H9 (cell line): ENCODE measurements at regions not wholly inside any gene's neighbourhood (a gene's known extent, or its start where the extent isn't known, plus 50 kb on each side); places are given as distances from the start of the nearest gene placed in this dataset.

Experiments
- DNase-seq: peaks from one replicate; pipeline ENCODE4 v3.0.0-alpha.2; 2017
- H2AFZ ChIP-seq: one replicate; pipeline ENCODE4 v1.6.1; 2013; ENCODE audit warnings: mild to moderate bottlenecking, low read length, control low read depth, moderate library complexity
- H2AK5ac ChIP-seq: 2 replicates; pipeline ENCODE4 v1.6.1; 2013; ENCODE audit warnings: low read length, control low read depth, mixed read lengths; ENCODE audit not compliant: insufficient read length
- H2BK120ac ChIP-seq: one replicate; pipeline ENCODE4 v1.6.1; 2013; ENCODE audit warnings: low read depth, mild to moderate bottlenecking, low read length, control low read depth, inconsistent platforms; ENCODE audit not compliant: poor library complexity, severe bottlenecking
- H2BK12ac ChIP-seq: 2 replicates; pipeline ENCODE4 v1.6.1; 2013; ENCODE audit warnings: low read length, control low read depth, mixed read lengths, low read depth; ENCODE audit not compliant: insufficient read length
- H2BK15ac ChIP-seq: 2 replicates; pipeline ENCODE4 v1.6.1; 2013; ENCODE audit warnings: low read depth, low read length, control low read depth
- H2BK20ac ChIP-seq: one replicate; pipeline ENCODE4 v1.6.1; 2013; ENCODE audit warnings: low read depth, mild to moderate bottlenecking, low read length, control low read depth, inconsistent platforms; ENCODE audit not compliant: poor library complexity, severe bottlenecking
- H2BK5ac ChIP-seq: 2 replicates; pipeline ENCODE4 v1.6.1; 2013; ENCODE audit warnings: low read length, control low read depth, mixed read lengths; ENCODE audit not compliant: insufficient read length
- H3K14ac ChIP-seq: 2 replicates; pipeline ENCODE4 v1.6.1; 2013; ENCODE audit warnings: low read length, control low read depth; ENCODE audit not compliant: insufficient read depth
- H3K18ac ChIP-seq: 2 replicates; pipeline ENCODE4 v1.6.1; 2013; ENCODE audit warnings: low read depth, mild to moderate bottlenecking, mixed read lengths, low read length, control low read depth; ENCODE audit not compliant: insufficient read length
- H3K23ac ChIP-seq: 2 replicates; pipeline ENCODE4 v1.6.1; 2013; ENCODE audit warnings: low read length, control low read depth, mixed read lengths, low read depth; ENCODE audit not compliant: insufficient read length
- H3K23me2 ChIP-seq: 2 replicates; pipeline ENCODE4 v1.6.1; 2013; ENCODE audit warnings: low read depth, mild to moderate bottlenecking, mixed read lengths, low read length, control low read depth; ENCODE audit not compliant: insufficient read length, poor library complexity, severe bottlenecking
- H3K27ac ChIP-seq: 2 replicates; pipeline ENCODE4 v1.5.1; 2013; ENCODE audit warnings: low read length, control low read depth, mixed read lengths, low read depth; ENCODE audit not compliant: insufficient read length
- H3K27me3 ChIP-seq: 2 replicates; pipeline ENCODE4 v1.6.1; 2013; ENCODE audit warnings: low read length, control low read depth, inconsistent platforms; ENCODE audit not compliant: insufficient read depth
- H3K4ac ChIP-seq: 2 replicates; pipeline ENCODE4 v1.6.1; 2013; ENCODE audit warnings: low read depth, mild to moderate bottlenecking, control low read depth, inconsistent platforms, low read length, moderate library complexity
- H3K4me1 ChIP-seq: 2 replicates; pipeline ENCODE4 v1.6.1; 2013; ENCODE audit warnings: low read length, control low read depth, inconsistent platforms; ENCODE audit not compliant: insufficient read depth
- H3K4me2 ChIP-seq: 2 replicates; pipeline ENCODE4 v1.6.1; 2013; ENCODE audit warnings: low read length, control low read depth, mixed read lengths; ENCODE audit not compliant: insufficient read length, insufficient read depth
- H3K56ac ChIP-seq: 2 replicates; pipeline ENCODE4 v1.6.1; 2013; ENCODE audit warnings: low read depth, mild to moderate bottlenecking, mixed read lengths, low read length, control low read depth; ENCODE audit not compliant: insufficient read length
- H3K79me1 ChIP-seq: 2 replicates; pipeline ENCODE4 v1.6.1; 2013; ENCODE audit warnings: low read depth, mild to moderate bottlenecking, moderate library complexity, low read length, control low read depth, inconsistent platforms; ENCODE audit not compliant: insufficient read depth, poor library complexity, severe bottlenecking
- H3K79me2 ChIP-seq: 2 replicates; pipeline ENCODE4 v1.6.1; 2013; ENCODE audit warnings: low read length, control low read depth, inconsistent platforms; ENCODE audit not compliant: insufficient read depth
- H3K9ac ChIP-seq: 2 replicates; pipeline ENCODE4 v1.6.1; 2013; ENCODE audit warnings: low read length, control low read depth, mixed read lengths; ENCODE audit not compliant: insufficient read length; ENCODE audit errors: extremely low read depth
- H3K9me3 ChIP-seq: one replicate; pipeline ENCODE4 v1.6.1; 2013; ENCODE audit warnings: low read depth, low read length, inconsistent platforms; ENCODE audit not compliant: control insufficient read depth
- H3T11ph ChIP-seq: one replicate; pipeline ENCODE4 v1.6.1; 2013; ENCODE audit warnings: mild to moderate bottlenecking, low read length, control low read depth, inconsistent platforms
- H4K20me1 ChIP-seq: one replicate; pipeline ENCODE4 v1.6.1; 2013; ENCODE audit not compliant: control insufficient read depth, insufficient read length, insufficient read depth
- H4K5ac ChIP-seq: 2 replicates; pipeline ENCODE4 v1.6.1; 2013; ENCODE audit warnings: low read depth, mild to moderate bottlenecking, mixed read lengths, low read length, control low read depth; ENCODE audit not compliant: insufficient read length
- H4K8ac ChIP-seq: replicated peaks from 2 replicates; pipeline ENCODE4 v1.6.1; 2013; ENCODE audit warnings: low read length, control low read depth, mixed read lengths, low read depth; ENCODE audit not compliant: insufficient read length
- H4K91ac ChIP-seq: 2 replicates; pipeline ENCODE4 v1.6.1; 2013; ENCODE audit warnings: low read depth, mild to moderate bottlenecking, moderate library complexity, mixed read lengths, low read length, control low read depth; ENCODE audit not compliant: insufficient read length
- H3K27ac Mint-ChIP-seq, 3 experiments: 2 replicates in 2 of 3; 3 replicates in 1 of 3; pipeline ENCODE4 v1.8.0; 2020 to 2021; ENCODE audit warnings: mixed read lengths in 3 of 3, mild to moderate bottlenecking in 1 of 3, moderate library complexity in 1 of 3
- H3K27me3 Mint-ChIP-seq: 2 replicates; pipeline ENCODE4 v1.8.0; 2021; ENCODE audit warnings: low read depth, mild to moderate bottlenecking, moderate library complexity, mixed read lengths
- H3K36me3 Mint-ChIP-seq, 3 experiments: 2 replicates in 2 of 3; 3 replicates in 1 of 3; pipeline ENCODE4 v1.8.0; 2020 to 2021; ENCODE audit warnings: low read depth in 3 of 3, mixed read lengths in 3 of 3; ENCODE audit not compliant: insufficient read depth in 1 of 3
- H3K4me1 Mint-ChIP-seq, 2 experiments: 2 replicates each; pipeline ENCODE4 v1.8.0; 2020; ENCODE audit warnings: mixed read lengths in 2 of 2
- H3K4me3 Mint-ChIP-seq, 2 experiments: 2 replicates in 1 of 2; 3 replicates in 1 of 2; pipeline ENCODE4 v1.8.0; 2020 to 2021; ENCODE audit warnings: mild to moderate bottlenecking in 2 of 2, mixed read lengths in 2 of 2, moderate library complexity in 1 of 2
- H3K9me3 Mint-ChIP-seq, 2 experiments: 2 replicates in 1 of 2; 3 replicates in 1 of 2; pipeline ENCODE4 v1.8.0; 2020; ENCODE audit warnings: mild to moderate bottlenecking in 2 of 2, mixed read lengths in 2 of 2, moderate library complexity in 1 of 2
- CTCF ChIP-seq: fragments of 200-600 bp; sonication (generic); conservative IDR thresholded peaks from 3 replicates; pipeline ENCODE4 v1.8.0; 2021; ENCODE audit warnings: antibody characterized with exemption, mild to moderate bottlenecking
- WGBS: extraction: QIAGEN DNeasy Blood & Tissue Kit; methylation state at CpG from one replicate; pipeline ENCODE4 v1.1.7; 2013; ENCODE audit warnings: missing lambda C conversion rate, low lambda C conversion rate, mixed read lengths; ENCODE audit not compliant: insufficient read length; ENCODE audit errors: extremely low coverage; 5-methylcytosine and 5-hydroxymethylcytosine counted together

- no peak for TF ChIP-seq CTCF
- Histone ChIP-seq H3K79me2 (no peaks in the 10 kb centered on the region), H3K4ac (no peak overlapping the region), H2BK20ac (no peak overlapping the region), H4K91ac (no peak overlapping the region), H3K9ac (no peak overlapping the region), H2AFZ (no peak overlapping the region), H3K4me2 (no peak overlapping the region), H3K79me1 (no peaks in the 10 kb centered on the region), H4K20me1 (no peaks in the 10 kb centered on the region), H2AK5ac (no peak overlapping the region), H3K14ac (no peak overlapping the region), H2BK15ac (no peak overlapping the region), H3K23me2 (no peaks in the 10 kb centered on the region), H3K9me3 (no peaks in the 10 kb centered on the region), H3K27ac (no peak overlapping the region), H3K4me1 (no peaks in the 10 kb centered on the region), H2BK5ac (no peak overlapping the region), H3K27me3 (no peaks in the 10 kb centered on the region), H2BK120ac (no peak overlapping the region), H3K18ac (no peak overlapping the region), H2BK12ac (no peak overlapping the region), H4K8ac (no peak overlapping the region), H3K56ac (no peak overlapping the region), H3K23ac (no peak overlapping the region), H3T11ph (no peak overlapping the region), H4K5ac (no peak overlapping the region)
- H3K27ac Mint-ChIP-seq = no peak overlapping the region
- H3K4me1 Mint-ChIP-seq = no peaks in the 10 kb centered on the region
- H3K9me3 Mint-ChIP-seq = no peaks in the 10 kb centered on the region
- DNase-seq = no peak
- H3K4me3 Mint-ChIP-seq = no peak overlapping the region
- no CpG with 5 or more reads among the region's 5 CpGs for WGBS
- H3K36me3 Mint-ChIP-seq = no peaks in the 10 kb centered on the region
- no peaks in the 10 kb centered on the region for H3K27me3 Mint-ChIP-seq
Measured at GRCh38 chr6:66675906-66676305, 968.9 kb upstream of the EYS start.
